NCI-H146 (cell line): ENCODE measurements at regions not wholly inside any gene's neighbourhood (a gene's known extent, or its start where the extent isn't known, plus 50 kb on each side); places are given as distances from the start of the nearest gene placed in this dataset.

Experiments used
- DNase-seq: peaks from one replicate; lab custom pipeline; 2025; lab: John Stamatoyannopoulos, UW

- no peak for DNase-seq
Measured at GRCh38 chr11:28383456-28383855, 275.3 kb downstream of the METTL15 start.
